ENCODE measurements at regions not wholly inside any gene's neighbourhood (a gene's known extent, or its start where the extent isn't known, plus 50 kb on each side); places are given as distances from the start of the nearest gene placed in this dataset.

DNA sequence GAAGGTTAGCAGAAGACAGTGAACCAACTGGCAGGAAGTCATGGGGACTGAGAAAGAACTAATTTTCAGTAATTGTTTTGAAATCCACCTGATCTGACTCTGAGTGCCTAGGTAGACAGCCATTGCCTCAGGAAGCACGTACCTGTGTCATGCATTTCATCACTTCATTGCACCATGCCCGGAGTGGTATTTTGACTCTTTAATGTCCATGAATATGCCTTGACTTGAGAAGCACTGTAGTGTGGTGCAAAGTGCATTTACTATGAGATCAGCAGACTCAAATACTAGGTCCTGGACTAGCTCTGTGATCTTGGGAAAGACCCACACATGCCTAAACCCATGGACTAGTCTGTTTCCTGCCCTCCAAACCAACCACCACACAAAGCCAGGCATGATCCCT is 370.9 kb upstream of the MARCKS start:
- CTCF ChIA-PET = no interaction called here
- no peak overlapping the region for H3K4me3 ChIP-seq (ENCODE audit: low read depth, low read length)
- TF ChIP-seq, protein P1, sequence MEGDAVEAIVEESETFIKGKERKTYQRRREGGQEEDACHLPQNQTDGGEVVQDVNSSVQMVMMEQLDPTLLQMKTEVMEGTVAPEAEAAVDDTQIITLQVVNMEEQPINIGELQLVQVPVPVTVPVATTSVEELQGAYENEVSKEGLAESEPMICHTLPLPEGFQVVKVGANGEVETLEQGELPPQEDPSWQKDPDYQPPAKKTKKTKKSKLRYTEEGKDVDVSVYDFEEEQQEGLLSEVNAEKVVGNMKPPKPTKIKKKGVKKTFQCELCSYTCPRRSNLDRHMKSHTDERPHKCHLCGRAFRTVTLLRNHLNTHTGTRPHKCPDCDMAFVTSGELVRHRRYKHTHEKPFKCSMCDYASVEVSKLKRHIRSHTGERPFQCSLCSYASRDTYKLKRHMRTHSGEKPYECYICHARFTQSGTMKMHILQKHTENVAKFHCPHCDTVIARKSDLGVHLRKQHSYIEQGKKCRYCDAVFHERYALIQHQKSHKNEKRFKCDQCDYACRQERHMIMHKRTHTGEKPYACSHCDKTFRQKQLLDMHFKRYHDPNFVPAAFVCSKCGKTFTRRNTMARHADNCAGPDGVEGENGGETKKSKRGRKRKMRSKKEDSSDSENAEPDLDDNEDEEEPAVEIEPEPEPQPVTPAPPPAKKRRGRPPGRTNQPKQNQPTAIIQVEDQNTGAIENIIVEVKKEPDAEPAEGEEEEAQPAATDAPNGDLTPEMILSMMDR (IDR thresholded peaks at IDR 0.05; ENCODE audit: insufficient read depth, low read length, missing control alignments) = no peak
- POLR2A ChIA-PET = no interaction called here
- DNase-seq (ENCODE audit: low read depth, low spot score) = no peak

DNA sequence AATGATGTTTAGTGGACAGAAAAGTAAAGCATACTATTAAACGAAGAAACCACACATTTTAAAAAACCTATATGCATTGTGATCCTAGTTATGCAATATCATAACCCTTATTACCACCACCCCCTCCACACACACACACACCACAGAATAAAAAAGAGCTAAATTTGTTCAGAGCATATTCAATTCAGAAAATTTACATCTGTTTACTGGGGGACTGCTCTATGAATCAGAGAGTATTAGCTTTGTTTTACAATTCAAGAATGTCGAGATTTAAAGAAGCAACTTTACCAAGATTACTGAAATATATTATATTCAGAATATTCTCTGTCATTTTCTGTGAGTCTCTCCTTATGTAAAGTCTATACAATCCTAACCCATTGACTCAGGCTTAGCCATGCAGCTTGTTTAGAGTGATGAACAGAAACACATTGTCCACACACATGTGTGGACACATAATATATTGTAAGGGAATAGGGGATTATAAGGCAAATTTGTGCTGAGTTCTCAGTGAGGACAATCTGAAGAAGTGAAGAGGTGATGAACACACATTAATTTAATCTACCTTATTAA is 369.6 kb upstream of the MARCKS start:
- no peak overlapping the region for H3K4me3 ChIP-seq (ENCODE audit: low read depth, low read length)
- TF ChIP-seq, protein P1 (IDR thresholded peaks at IDR 0.05; ENCODE audit: insufficient read depth, low read length, missing control alignments) = no peak
- ChIA-PET CTCF (interaction anchor here (1.0 to 1.6 kb wide), 4 partner anchors 11 to 392 kb away, joined by 3 to 5 read pairs (median 4); no protein-coding TSS in a partner anchor), POLR2A (no interaction called here)
- DNase-seq (ENCODE audit: low read depth, low spot score) = no peak

DNA sequence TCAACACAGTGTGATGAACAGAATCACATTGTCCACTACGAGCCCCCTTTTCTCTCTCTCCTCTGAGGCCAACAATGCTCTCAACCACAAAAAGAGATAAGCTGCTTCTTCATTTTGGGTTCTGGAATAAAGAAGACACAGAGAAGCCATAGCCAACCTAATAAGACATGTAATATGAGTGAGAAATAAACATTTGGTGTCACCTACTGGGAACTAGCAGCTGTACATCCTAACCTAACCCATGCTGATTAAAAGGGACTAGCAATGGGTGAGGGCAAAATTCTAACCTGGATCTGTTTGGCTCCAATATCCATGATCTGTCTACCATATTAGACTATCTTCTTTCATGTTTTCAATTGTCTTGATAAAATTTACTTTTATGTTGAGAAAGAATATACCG is 369.1 kb upstream of the MARCKS start:
- ChIA-PET POLR2A (no interaction called here), CTCF (interaction anchor here (0.6 to 1.6 kb wide), 5 partner anchors 10 to 391 kb away, joined by 3 to 5 read pairs (median 4); no protein-coding TSS in a partner anchor)
- H3K4me3 ChIP-seq (ENCODE audit: low read depth, low read length) = no peak overlapping the region
- TF ChIP-seq, protein P1 (IDR thresholded peaks at IDR 0.05; ENCODE audit: insufficient read depth, low read length, missing control alignments) = no peak
- no peak for DNase-seq (ENCODE audit: low read depth, low spot score)

DNA sequence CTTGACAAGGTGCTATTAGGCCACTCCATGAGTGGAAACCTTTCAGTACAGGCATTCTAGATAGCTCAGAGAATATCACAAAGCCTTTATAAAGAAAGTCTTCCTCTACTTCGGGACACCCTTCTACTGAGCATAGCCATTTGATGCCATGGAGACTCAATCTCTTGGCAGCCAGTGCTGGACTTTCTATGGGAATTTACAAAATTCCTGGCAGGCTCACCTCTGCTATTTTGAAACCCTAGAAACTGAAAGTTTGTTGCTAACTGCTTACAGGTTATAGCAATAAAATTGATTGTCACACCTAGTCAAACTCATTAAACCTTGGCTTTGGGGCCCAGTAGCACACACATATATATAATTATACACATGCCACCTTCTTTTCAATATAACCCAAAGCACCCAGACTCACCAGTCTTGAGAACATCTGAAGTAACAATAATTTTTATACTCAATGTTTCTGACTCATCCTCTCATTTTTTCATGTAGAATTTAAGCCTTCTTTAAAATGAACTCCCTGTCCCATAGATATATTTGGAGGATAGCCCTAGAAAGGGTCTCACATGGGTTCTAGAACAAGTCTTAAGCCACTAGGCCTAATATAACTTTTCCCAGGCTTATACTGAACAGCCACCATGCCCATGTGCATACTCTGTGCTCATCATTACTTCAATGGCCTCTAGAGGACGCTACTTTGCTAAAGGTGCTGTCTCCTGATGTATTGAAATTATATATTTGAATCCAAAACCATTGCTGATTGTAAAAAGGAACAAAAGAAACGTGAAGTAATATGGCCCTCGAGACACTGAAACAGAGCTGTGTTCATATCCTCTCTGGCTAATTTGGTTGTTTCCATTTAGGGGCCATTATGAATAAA is 368.1 kb upstream of the MARCKS start:
- ChIA-PET CTCF (interaction anchor here (0.6 to 1.6 kb wide), 4 partner anchors 9 to 388 kb away, joined by 3 to 5 read pairs (median 4); no protein-coding TSS in a partner anchor), POLR2A (no interaction called here)
- TF ChIP-seq, protein P1 (IDR thresholded peaks at IDR 0.05; ENCODE audit: insufficient read depth, low read length, missing control alignments) = no peak
- no peak for DNase-seq (ENCODE audit: low read depth, low spot score)
- H3K4me3 ChIP-seq (ENCODE audit: low read depth, low read length) = no peak overlapping the region

DNA sequence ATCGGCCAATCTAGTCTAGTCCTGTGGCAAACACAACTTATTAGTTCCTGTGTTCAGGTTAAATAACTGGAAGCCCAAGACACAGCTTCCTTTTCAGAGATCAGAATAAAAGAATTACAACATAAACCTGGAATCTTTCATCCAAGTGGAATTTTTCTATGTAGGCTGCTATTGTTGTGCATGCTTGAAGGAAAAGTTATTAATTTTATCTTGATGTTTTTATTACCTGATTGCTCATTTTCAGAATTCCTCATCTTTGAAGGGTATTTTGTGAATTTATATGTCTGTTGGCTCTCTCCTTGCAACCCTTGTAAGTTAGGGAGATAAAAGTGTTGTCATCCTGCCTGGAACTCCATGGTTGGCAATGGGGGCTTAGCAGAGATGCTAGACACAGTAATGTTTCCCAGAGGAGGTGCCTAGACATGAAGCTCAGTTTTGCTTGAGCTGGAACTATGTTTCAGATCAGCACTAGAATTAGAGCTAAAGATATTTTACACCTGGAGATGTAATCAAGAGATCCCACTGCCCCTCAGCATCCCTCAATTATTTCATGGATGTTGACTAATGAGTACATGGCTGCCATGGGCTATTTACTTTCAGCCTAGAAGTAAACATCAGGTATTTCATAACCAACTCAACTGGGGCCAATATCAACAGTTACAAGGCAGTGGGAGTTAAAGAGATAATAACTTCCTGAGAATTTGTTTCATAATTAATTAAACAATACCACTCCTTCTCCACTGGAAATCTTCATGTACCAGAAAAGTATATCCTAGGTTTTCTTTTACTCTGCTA is 367.0 kb upstream of the MARCKS start:
- ChIA-PET CTCF (interaction anchor here (1.1 to 1.7 kb wide), 2 partner anchors 23 to 369 kb away, joined by 3 to 4 read pairs; no protein-coding TSS in a partner anchor), POLR2A (no interaction called here)
- TF ChIP-seq, protein P1 (IDR thresholded peaks at IDR 0.05; ENCODE audit: insufficient read depth, low read length, missing control alignments) = no peak
- no peak overlapping the region for H3K4me3 ChIP-seq (ENCODE audit: low read depth, low read length)
- no peak for DNase-seq (ENCODE audit: low read depth, low spot score)
